H1 (cell line): ENCODE measurements at regions not wholly inside any gene's neighbourhood (a gene's known extent, or its start where the extent isn't known, plus 50 kb on each side); places are given as distances from the start of the nearest gene placed in this dataset.

Experiments
- ATF2 ChIP-seq: IDR thresholded peaks from 2 replicates; pipeline ENCODE4 v1.6.1; 2012; ENCODE audit warnings: low read length, inconsistent platforms
- ATF3 ChIP-seq: IDR thresholded peaks from 2 replicates; pipeline ENCODE4 v1.6.1; 2011; ENCODE audit warnings: low read depth, mild to moderate bottlenecking, low read length; ENCODE audit not compliant: insufficient read depth
- CEBPB ChIP-seq: IDR thresholded peaks from 2 replicates; pipeline ENCODE4 v1.6.1; 2012; ENCODE audit warnings: low read depth, low read length
- CHD7 ChIP-seq: fragments of 300-600 bp; sonication (generic); IDR thresholded peaks from 2 replicates; pipeline ENCODE4 v1.7.1; 2012; ENCODE audit warnings: low read length, moderate library complexity, mild to moderate bottlenecking, inconsistent platforms; ENCODE audit not compliant: insufficient replicate concordance
- EZH2 ChIP-seq: fragments of 200-600 bp; sonication (generic); IDR thresholded peaks from 2 replicates; pipeline ENCODE4 v1.7.1; 2012; ENCODE audit warnings: low read depth, mild to moderate bottlenecking, moderate library complexity, low read length, inconsistent platforms; ENCODE audit not compliant: severe bottlenecking
- PHF8 ChIP-seq: fragments of 200-600 bp; sonication (generic); conservative IDR thresholded peaks from 2 replicates; pipeline ENCODE4 v1.7.1; 2012; ENCODE audit warnings: low read depth, mild to moderate bottlenecking, inconsistent platforms, low read length, moderate library complexity
- RAD21 ChIP-seq, 2 experiments: IDR thresholded peaks in 1 of 2; conservative IDR thresholded peaks in 1 of 2; 2 replicates each; pipeline ENCODE4 v1.6.1; 2011; ENCODE audit warnings: low read depth in 2 of 2, low read length in 2 of 2, improper control_type of control experiment in 1 of 2, inconsistent platforms in 1 of 2, mild to moderate bottlenecking in 1 of 2, moderate library complexity in 1 of 2
- RXRA ChIP-seq: IDR thresholded peaks from 2 replicates; pipeline ENCODE4 v1.6.1; 2011; ENCODE audit warnings: low read depth, mild to moderate bottlenecking, low read length, moderate library complexity; ENCODE audit not compliant: insufficient read depth
- ZNF274 ChIP-seq: IDR thresholded peaks from 2 replicates; pipeline ENCODE4 v1.7.0; 2012; ENCODE audit warnings: low read length, borderline replicate concordance; ENCODE audit errors: extremely low read depth

- TF ChIP-seq CHD7 = no peak
- no peak for TF ChIP-seq ATF3
- TF ChIP-seq ZNF274 = no peak
- TF ChIP-seq RAD21 (IDR thresholded peaks at IDR 0.05 in 1 of 2, conservative IDR thresholded peaks at IDR 0.05 in 1 of 2; ENCODE audit: low read depth in 2 of 2, low read length in 2 of 2) = no peak
- TF ChIP-seq EZH2 = no peak
- TF ChIP-seq ATF2 = no peak
- no peak for TF ChIP-seq CEBPB
- no peak for TF ChIP-seq RXRA
- no peak for TF ChIP-seq PHF8
- TF ChIP-seq, all 59 proteins: peak for 0
Observed at GRCh38 chr3:86228101-86228500, 762.8 kb downstream of the VGLL3 start (continued).
